ENCODE measurements at regions not wholly inside any gene's neighbourhood (a gene's known extent, or its start where the extent isn't known, plus 50 kb on each side); places are given as distances from the start of the nearest gene placed in this dataset.

- 90 to 92% methylated on average over 3 of the region's 3 CpGs for WGBS, 2 donors
- intact Hi-C loops (cut with DNase I; ENCODE audit: low total_unique reads) = no loop called here
- DNase-seq (ENCODE audit: low spot score in 2 of 2) = no peak
- no peak overlapping the region for H3K4me3 ChIP-seq (ENCODE audit: low read depth, poor library complexity, severe bottlenecking)
- no peak for TF ChIP-seq POLR2A (IDR thresholded peaks at IDR 0.05)
- no peak for TF ChIP-seq CTCF (IDR thresholded peaks at IDR 0.05)
Measured at GRCh38 chr20:11219192-11219591, 545.4 kb upstream of the JAG1 start.

- TF ChIP-seq POLR2A (IDR thresholded peaks at IDR 0.05) = no peak
- TF ChIP-seq CTCF (IDR thresholded peaks at IDR 0.05) = no peak
- DNase-seq (ENCODE audit: low spot score in 2 of 2) = no peak
- 55 to 59% methylated on average over 2 of the region's 2 CpGs for WGBS, 2 donors
- H3K4me3 ChIP-seq (ENCODE audit: low read depth, poor library complexity, severe bottlenecking) = no peak overlapping the region
- intact Hi-C loops (cut with DNase I; ENCODE audit: low total_unique reads) = no loop called here
Measured at GRCh38 chr20:11221046-11221445, 547.2 kb upstream of the JAG1 start.

- no peak for DNase-seq (ENCODE audit: low spot score in 2 of 2)
- intact Hi-C loops (cut with DNase I; ENCODE audit: low total_unique reads) = no loop called here
- TF ChIP-seq POLR2A (IDR thresholded peaks at IDR 0.05) (no peak), CTCF (IDR thresholded peaks at IDR 0.05) (no peak)
- 73 to 81% methylated on average over 1 of the region's 1 CpG for WGBS, 2 donors
- no peak overlapping the region for H3K4me3 ChIP-seq (ENCODE audit: low read depth, poor library complexity, severe bottlenecking)
Measured at GRCh38 chr20:11222243-11222642, 548.4 kb upstream of the JAG1 start.

- no peak for DNase-seq (ENCODE audit: low spot score in 2 of 2)
- 91% methylated on average over 3 of the region's 3 CpGs for WGBS, 2 donors
- intact Hi-C loops (cut with DNase I; ENCODE audit: low total_unique reads) = no loop called here
- TF ChIP-seq CTCF (IDR thresholded peaks at IDR 0.05) (no peak), POLR2A (IDR thresholded peaks at IDR 0.05) (no peak)
- H3K4me3 ChIP-seq (ENCODE audit: low read depth, poor library complexity, severe bottlenecking) = no peak overlapping the region
Measured at GRCh38 chr20:11227602-11228001, 553.8 kb upstream of the JAG1 start.

- H3K4me3 ChIP-seq (ENCODE audit: low read depth, poor library complexity, severe bottlenecking) = no peak overlapping the region
Measured at GRCh38 chr20:11229772-11230171, 556.0 kb upstream of the JAG1 start.

More at GRCh38 chr20:11229772-11230171, 556.0 kb upstream of the JAG1 start:
- intact Hi-C loops (cut with DNase I; ENCODE audit: low total_unique reads) = no loop called here
- 20 to 21% methylated on average over 3 of the region's 3 CpGs for WGBS, 2 donors
- no peak for DNase-seq (ENCODE audit: low spot score in 2 of 2)
- TF ChIP-seq POLR2A (IDR thresholded peaks at IDR 0.05) (no peak), CTCF (IDR thresholded peaks at IDR 0.05) (no peak)

Measured in lower leg skin (tissue), 4 donors.